ENCODE measurements at regions not wholly inside any gene's neighbourhood (a gene's known extent, or its start where the extent isn't known, plus 50 kb on each side); places are given as distances from the start of the nearest gene placed in this dataset.

GRCh38 chr18:56066524-56067213, 478.7 kb upstream of the TCF4 start:
- no peak overlapping the region for H3K9ac ChIP-seq (ENCODE audit: insufficient read length, low read depth)
- H3K9me3 ChIP-seq (ENCODE audit: insufficient read depth, low read length): no peaks in the 10 kb centered on the region
- no peak overlapping the region for H3K4me3 ChIP-seq (ENCODE audit: insufficient read length, low read depth)
- no peaks in the 10 kb centered on the region for H3K36me3 ChIP-seq (ENCODE audit: insufficient read depth, insufficient read length, low read length)
- no peak for TF ChIP-seq ZNF274 (IDR thresholded peaks at IDR 0.05; ENCODE audit: low read depth, low read length)
- TF ChIP-seq SUZ12 (IDR thresholded peaks at IDR 0.05; ENCODE audit: extremely low read depth, insufficient read depth, insufficient read length): no peak
- no peak for TF ChIP-seq YY1 (IDR thresholded peaks at IDR 0.05; ENCODE audit: insufficient read depth, insufficient read length)
- DNase-seq (ENCODE audit: low read depth, low spot score): no peak
- no peaks in the 10 kb centered on the region for H3K27me3 ChIP-seq (ENCODE audit: insufficient read depth, insufficient read length)
- H3K4me1 ChIP-seq (ENCODE audit: insufficient read depth, insufficient read length): no peaks in the 10 kb centered on the region

GRCh38 chr18:56065086-56065485, 477.1 kb upstream of the TCF4 start:
- Histone ChIP-seq H3K36me3 (ENCODE audit: insufficient read depth, insufficient read length, low read length) (no peaks in the 10 kb centered on the region), H3K4me1 (ENCODE audit: insufficient read depth, insufficient read length) (no peaks in the 10 kb centered on the region), H3K9ac (ENCODE audit: insufficient read length, low read depth) (no peak overlapping the region), H3K4me3 (ENCODE audit: insufficient read length, low read depth) (no peak overlapping the region), H3K27me3 (ENCODE audit: insufficient read depth, insufficient read length) (no peaks in the 10 kb centered on the region), H3K9me3 (ENCODE audit: insufficient read depth, low read length) (no peaks in the 10 kb centered on the region)
- TF ChIP-seq ZNF274 (IDR thresholded peaks at IDR 0.05; ENCODE audit: low read depth, low read length) (no peak), SUZ12 (IDR thresholded peaks at IDR 0.05; ENCODE audit: extremely low read depth, insufficient read depth, insufficient read length) (no peak), YY1 (IDR thresholded peaks at IDR 0.05; ENCODE audit: insufficient read depth, insufficient read length) (no peak)
- no peak for DNase-seq (ENCODE audit: low read depth, low spot score)

- TF ChIP-seq SUZ12 (IDR thresholded peaks at IDR 0.05; ENCODE audit: extremely low read depth, insufficient read depth, insufficient read length) (no peak), ZNF274 (IDR thresholded peaks at IDR 0.05; ENCODE audit: low read depth, low read length) (no peak), YY1 (IDR thresholded peaks at IDR 0.05; ENCODE audit: insufficient read depth, insufficient read length) (no peak)
- no peak overlapping the region for H3K4me3 ChIP-seq (ENCODE audit: insufficient read length, low read depth)
- H3K4me1 ChIP-seq (ENCODE audit: insufficient read depth, insufficient read length): no peaks in the 10 kb centered on the region
- H3K36me3 ChIP-seq (ENCODE audit: insufficient read depth, insufficient read length, low read length): no peaks in the 10 kb centered on the region
- no peaks in the 10 kb centered on the region for H3K27me3 ChIP-seq (ENCODE audit: insufficient read depth, insufficient read length)
- H3K9ac ChIP-seq (ENCODE audit: insufficient read length, low read depth): no peak overlapping the region
- DNase-seq (ENCODE audit: low read depth, low spot score): no peak
- no peaks in the 10 kb centered on the region for H3K9me3 ChIP-seq (ENCODE audit: insufficient read depth, low read length)
Measured at GRCh38 chr18:56062931-56063330, 474.9 kb upstream of the TCF4 start.

- DNase-seq (ENCODE audit: low read depth, low spot score): peak; percentile 13
- TF ChIP-seq YY1 (IDR thresholded peaks at IDR 0.05; ENCODE audit: insufficient read depth, insufficient read length) (no peak), SUZ12 (IDR thresholded peaks at IDR 0.05; ENCODE audit: extremely low read depth, insufficient read depth, insufficient read length) (no peak), ZNF274 (IDR thresholded peaks at IDR 0.05; ENCODE audit: low read depth, low read length) (no peak)
- H3K4me1 ChIP-seq (ENCODE audit: insufficient read depth, insufficient read length): no peaks in the 10 kb centered on the region
- H3K27me3 ChIP-seq (ENCODE audit: insufficient read depth, insufficient read length): no peaks in the 10 kb centered on the region
- H3K9me3 ChIP-seq (ENCODE audit: insufficient read depth, low read length): no peaks in the 10 kb centered on the region
- no peaks in the 10 kb centered on the region for H3K36me3 ChIP-seq (ENCODE audit: insufficient read depth, insufficient read length, low read length)
- no peak overlapping the region for H3K9ac ChIP-seq (ENCODE audit: insufficient read length, low read depth)
- no peak overlapping the region for H3K4me3 ChIP-seq (ENCODE audit: insufficient read length, low read depth)
Measured at GRCh38 chr18:56060967-56061541, 473.1 kb upstream of the TCF4 start.

GRCh38 chr18:56052202-56052601, 464.2 kb upstream of the TCF4 start:
- Histone ChIP-seq H3K36me3 (ENCODE audit: insufficient read depth, insufficient read length, low read length) (no peaks in the 10 kb centered on the region), H3K9me3 (ENCODE audit: insufficient read depth, low read length) (peaks cover 14% of the 10 kb centered on the region; the same call in 1 of the 2 replicates), H3K4me3 (ENCODE audit: insufficient read length, low read depth) (no peak overlapping the region), H3K9ac (ENCODE audit: insufficient read length, low read depth) (no peak overlapping the region), H3K4me1 (ENCODE audit: insufficient read depth, insufficient read length) (no peaks in the 10 kb centered on the region), H3K27me3 (ENCODE audit: insufficient read depth, insufficient read length) (no peaks in the 10 kb centered on the region)
- DNase-seq (ENCODE audit: low read depth, low spot score): no peak
- no peak for TF ChIP-seq YY1 (IDR thresholded peaks at IDR 0.05; ENCODE audit: insufficient read depth, insufficient read length)

GRCh38 chr18:56044239-56044638, 456.2 kb upstream of the TCF4 start:
- Histone ChIP-seq H3K9ac (ENCODE audit: insufficient read length, low read depth) (no peak overlapping the region), H3K4me3 (ENCODE audit: insufficient read length, low read depth) (no peak overlapping the region), H3K36me3 (ENCODE audit: insufficient read depth, insufficient read length, low read length) (no peaks in the 10 kb centered on the region), H3K9me3 (ENCODE audit: insufficient read depth, low read length) (peaks cover 14% of the 10 kb centered on the region; the same call in 1 of the 2 replicates), H3K27me3 (ENCODE audit: insufficient read depth, insufficient read length) (no peaks in the 10 kb centered on the region), H3K4me1 (ENCODE audit: insufficient read depth, insufficient read length) (no peaks in the 10 kb centered on the region)
- TF ChIP-seq ZNF274 (IDR thresholded peaks at IDR 0.05; ENCODE audit: low read depth, low read length): no peak
- no peak for TF ChIP-seq YY1 (IDR thresholded peaks at IDR 0.05; ENCODE audit: insufficient read depth, insufficient read length)
- no peak for TF ChIP-seq SUZ12 (IDR thresholded peaks at IDR 0.05; ENCODE audit: extremely low read depth, insufficient read depth, insufficient read length)
- DNase-seq (ENCODE audit: low read depth, low spot score): no peak

GRCh38 chr18:56043641-56044061, 455.7 kb upstream of the TCF4 start:
- Histone ChIP-seq H3K9me3 (ENCODE audit: insufficient read depth, low read length) (peaks cover 9% of the 10 kb centered on the region; the same call in 1 of the 2 replicates), H3K4me1 (ENCODE audit: insufficient read depth, insufficient read length) (no peaks in the 10 kb centered on the region), H3K27me3 (ENCODE audit: insufficient read depth, insufficient read length) (no peaks in the 10 kb centered on the region), H3K4me3 (ENCODE audit: insufficient read length, low read depth) (no peak overlapping the region), H3K9ac (ENCODE audit: insufficient read length, low read depth) (no peak overlapping the region), H3K36me3 (ENCODE audit: insufficient read depth, insufficient read length, low read length) (no peaks in the 10 kb centered on the region)
- DNase-seq (ENCODE audit: low read depth, low spot score): no peak
- no peak for TF ChIP-seq YY1 (IDR thresholded peaks at IDR 0.05; ENCODE audit: insufficient read depth, insufficient read length)
- no peak for TF ChIP-seq ZNF274 (IDR thresholded peaks at IDR 0.05; ENCODE audit: low read depth, low read length)
- TF ChIP-seq SUZ12 (IDR thresholded peaks at IDR 0.05; ENCODE audit: extremely low read depth, insufficient read depth, insufficient read length): no peak
